ENCODE measurements at regions not wholly inside any gene's neighbourhood (a gene's known extent, or its start where the extent isn't known, plus 50 kb on each side); places are given as distances from the start of the nearest gene placed in this dataset.

- CTCF ChIA-PET = interaction anchor here (1.2 kb wide), 1 partner anchor 1284 kb away, joined by 3 read pairs; no protein-coding TSS in a partner anchor
- TF ChIP-seq CTCF (IDR thresholded peaks at IDR 0.05; ENCODE audit: control extremely low read depth, extremely low read depth, low read depth, missing control alignments) = no peak
- no peak for DNase-seq (ENCODE audit: extremely low spot score)
- POLR2A ChIA-PET = no interaction called here
Observed at GRCh38 chr3:181899702-181900101, 188.0 kb downstream of the SOX2 start.

GRCh38 chr3:181901626-181902025 is 189.9 kb downstream of the SOX2 start:
- ChIA-PET POLR2A (no interaction called here), CTCF (interaction anchor here (1.7 kb wide), 1 partner anchor 14 kb away, joined by 7 read pairs; no protein-coding TSS in a partner anchor)
- TF ChIP-seq CTCF (IDR thresholded peaks at IDR 0.05; ENCODE audit: control extremely low read depth, extremely low read depth, low read depth, missing control alignments) = no peak
- DNase-seq (ENCODE audit: extremely low spot score) = no peak

GRCh38 chr3:181906338-181906737 is 194.6 kb downstream of the SOX2 start:
- POLR2A ChIA-PET = no interaction called here

GRCh38 chr3:181909241-181909640 is 197.5 kb downstream of the SOX2 start:
- ChIA-PET POLR2A (no interaction called here), CTCF (interaction anchor here (3.2 kb wide), 1 partner anchor 11 kb away, joined by 8 read pairs; no protein-coding TSS in a partner anchor)
- no peak for TF ChIP-seq CTCF (IDR thresholded peaks at IDR 0.05; ENCODE audit: control extremely low read depth, extremely low read depth, low read depth, missing control alignments)
- no peak for DNase-seq (ENCODE audit: extremely low spot score)

More at GRCh38 chr3:181906338-181906737, 194.6 kb downstream of the SOX2 start:
- DNase-seq (ENCODE audit: extremely low spot score) = peak; percentile 35
- no peak for TF ChIP-seq CTCF (IDR thresholded peaks at IDR 0.05; ENCODE audit: control extremely low read depth, extremely low read depth, low read depth, missing control alignments)
- CTCF ChIA-PET = interaction anchor here (1.2 to 1.4 kb wide), 3 partner anchors 8 to 34 kb away, joined by 3 to 4 read pairs (median 4); no protein-coding TSS in a partner anchor

GRCh38 chr3:181912384-181912783 is 200.7 kb downstream of the SOX2 start:
- ChIA-PET POLR2A (no interaction called here), CTCF (interaction anchor here (1.1 to 1.4 kb wide), 2 partner anchors 9 to 20 kb away, joined by 3 to 4 read pairs; no protein-coding TSS in a partner anchor)
- DNase-seq (ENCODE audit: extremely low spot score) = no peak
- no peak for TF ChIP-seq CTCF (IDR thresholded peaks at IDR 0.05; ENCODE audit: control extremely low read depth, extremely low read depth, low read depth, missing control alignments)

GRCh38 chr3:181913254-181913653 is 201.5 kb downstream of the SOX2 start:
- ChIA-PET POLR2A (no interaction called here), CTCF (interaction anchor here (0.9 to 1.0 kb wide), 2 partner anchors 8 to 21 kb away, joined by 3 read pairs; no protein-coding TSS in a partner anchor)
- DNase-seq (ENCODE audit: extremely low spot score) = no peak
- no peak for TF ChIP-seq CTCF (IDR thresholded peaks at IDR 0.05; ENCODE audit: control extremely low read depth, extremely low read depth, low read depth, missing control alignments)
